HL-60 (cell line): ENCODE measurements at regions not wholly inside any gene's neighbourhood (a gene's known extent, or its start where the extent isn't known, plus 50 kb on each side); places are given as distances from the start of the nearest gene placed in this dataset.

Source experiments
- CTCF ChIP-seq: IDR thresholded peaks from one replicate; pipeline ENCODE4 v1.5.1; 2011; ENCODE audit warnings: low read length, control low read depth, inconsistent platforms; ENCODE audit not compliant: insufficient read depth
- GABPA ChIP-seq: IDR thresholded peaks from 2 replicates; pipeline ENCODE4 v1.6.1; 2012; ENCODE audit warnings: low read depth
- POLR2AphosphoS5 ChIP-seq: IDR thresholded peaks from 2 replicates; pipeline ENCODE4 v1.6.1; 2012; ENCODE audit warnings: low read depth

DNA sequence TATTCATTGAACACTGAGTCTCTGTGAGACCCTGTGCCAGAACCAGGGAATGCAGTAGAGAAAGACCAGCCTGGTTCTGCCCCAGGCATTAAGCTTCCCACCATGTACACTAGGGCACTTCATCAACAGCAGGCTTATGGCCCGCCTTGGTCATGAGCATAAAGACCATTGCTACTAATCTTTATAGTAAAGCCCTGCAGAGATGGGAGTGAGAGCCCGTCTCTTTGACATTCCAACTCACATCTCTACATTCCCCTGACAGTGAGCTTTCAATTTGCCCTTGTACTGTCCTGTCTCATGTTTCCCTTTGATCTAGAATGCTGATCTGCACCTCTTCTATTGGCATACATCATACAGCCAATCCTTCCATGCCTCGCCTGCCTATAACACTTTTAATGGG, 211.8 kb upstream of the ARL4C start:
- TF ChIP-seq CTCF (no peak), GABPA (no peak), POLR2AphosphoS5 (no peak)
